DMS 273 (cell line): ENCODE measurements at regions not wholly inside any gene's neighbourhood (a gene's known extent, or its start where the extent isn't known, plus 50 kb on each side); places are given as distances from the start of the nearest gene placed in this dataset.
"Not testable (repeated sequence)": the region's sequence is repeated elsewhere in the genome, so short reads cannot be mapped to it uniquely, and the experiment has no call there.

Experiments used
- DNase-seq: peaks from one replicate; lab custom pipeline; 2025; ENCODE audit not compliant: unreplicated experiment; lab: John Stamatoyannopoulos, UW

- DNase-seq, result no peak
Observed at GRCh38 chr11:64428693-64429092, 69.7 kb downstream of the RPS6KA4 start.

GRCh38 chr11:64429970-64430369, 71.0 kb downstream of the RPS6KA4 start:
- no peak for DNase-seq

GRCh38 chr11:64430645-64431044, 71.7 kb downstream of the RPS6KA4 start:
- DNase-seq, result no peak

- no peak for DNase-seq
Observed at GRCh38 chr11:64436000-64436399, 77.0 kb downstream of the RPS6KA4 start.

- no peak for DNase-seq
Observed at GRCh38 chr11:64437426-64437825, 78.5 kb downstream of the RPS6KA4 start.

GRCh38 chr11:64438986-64439771, 80.2 kb downstream of the RPS6KA4 start:
- DNase-seq, result no peak

GRCh38 chr11:64439772-64440491, 81.0 kb downstream of the RPS6KA4 start:
- DNase-seq, result not testable (repeated sequence)

GRCh38 chr11:64441127-64441526, 82.2 kb downstream of the RPS6KA4 start:
- no peak for DNase-seq

GRCh38 chr11:64443001-64443400, 84.0 kb downstream of the RPS6KA4 start:
- DNase-seq, result no peak

- DNase-seq, result peak; percentile 55
Observed at GRCh38 chr11:64444838-64445441, 86.0 kb downstream of the RPS6KA4 start.

- DNase-seq, result no peak
Observed at GRCh38 chr11:64445651-64446050, 86.7 kb downstream of the RPS6KA4 start.

GRCh38 chr11:64447831-64448598, 89.1 kb downstream of the RPS6KA4 start:
- peak; percentile 18 for DNase-seq

GRCh38 chr11:64448599-64449380, 89.8 kb downstream of the RPS6KA4 start:
- peak; percentile 82 for DNase-seq

GRCh38 chr11:64449381-64450167, 90.6 kb downstream of the RPS6KA4 start:
- DNase-seq, result peak; percentile 85

- no peak for DNase-seq
Observed at GRCh38 chr11:64450168-64450560, 91.2 kb downstream of the RPS6KA4 start.

- DNase-seq, result no peak
Observed at GRCh38 chr11:64451856-64452255, 92.9 kb downstream of the RPS6KA4 start.

GRCh38 chr11:64453466-64453865, 94.5 kb downstream of the RPS6KA4 start:
- no peak for DNase-seq

GRCh38 chr11:64455456-64456261, 96.7 kb downstream of the RPS6KA4 start:
- DNase-seq, result no peak
